Fibroblast of the aortic adventitia (primary cell): ENCODE measurements at regions not wholly inside any gene's neighbourhood (a gene's known extent, or its start where the extent isn't known, plus 50 kb on each side); places are given as distances from the start of the nearest gene placed in this dataset.

ENCODE experiments used
- DNase-seq: peaks from one replicate; pipeline ENCODE4 v3.0.0-alpha.2; 2010; ENCODE audit warnings: low read depth
- H3K4me3 ChIP-seq: 2 replicates; pipeline ENCODE4 v1.5.1; 2011; ENCODE audit warnings: low read depth, mild to moderate bottlenecking, control low read depth, low read length, moderate library complexity
- TF ChIP-seq, protein P1 (sequence below): IDR thresholded peaks from 2 replicates; pipeline ENCODE4 v1.5.1; 2011; ENCODE audit warnings: mild to moderate bottlenecking, low read length, control low read depth, inconsistent platforms; ENCODE audit not compliant: insufficient read depth

DNA sequence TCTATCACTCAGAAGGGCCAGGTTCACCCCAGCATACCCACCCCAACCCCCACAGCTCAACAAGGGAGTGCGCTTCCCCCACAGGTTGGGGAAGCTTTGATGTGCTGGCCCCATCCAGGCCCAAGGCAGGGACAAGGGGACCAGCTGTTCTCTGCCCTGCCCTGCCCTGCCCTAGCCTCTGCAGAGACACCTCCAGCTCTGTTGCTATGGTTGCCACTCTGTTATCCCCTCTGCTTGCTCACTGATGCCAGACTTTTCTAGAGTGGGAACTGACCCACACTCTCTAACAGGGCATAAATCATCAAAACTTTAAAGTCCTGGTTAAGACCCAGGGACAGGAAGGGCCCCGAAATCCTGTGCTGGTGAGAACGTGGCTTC, 50.4 kb upstream of the ENPP7 start:
- TF ChIP-seq, protein P1, sequence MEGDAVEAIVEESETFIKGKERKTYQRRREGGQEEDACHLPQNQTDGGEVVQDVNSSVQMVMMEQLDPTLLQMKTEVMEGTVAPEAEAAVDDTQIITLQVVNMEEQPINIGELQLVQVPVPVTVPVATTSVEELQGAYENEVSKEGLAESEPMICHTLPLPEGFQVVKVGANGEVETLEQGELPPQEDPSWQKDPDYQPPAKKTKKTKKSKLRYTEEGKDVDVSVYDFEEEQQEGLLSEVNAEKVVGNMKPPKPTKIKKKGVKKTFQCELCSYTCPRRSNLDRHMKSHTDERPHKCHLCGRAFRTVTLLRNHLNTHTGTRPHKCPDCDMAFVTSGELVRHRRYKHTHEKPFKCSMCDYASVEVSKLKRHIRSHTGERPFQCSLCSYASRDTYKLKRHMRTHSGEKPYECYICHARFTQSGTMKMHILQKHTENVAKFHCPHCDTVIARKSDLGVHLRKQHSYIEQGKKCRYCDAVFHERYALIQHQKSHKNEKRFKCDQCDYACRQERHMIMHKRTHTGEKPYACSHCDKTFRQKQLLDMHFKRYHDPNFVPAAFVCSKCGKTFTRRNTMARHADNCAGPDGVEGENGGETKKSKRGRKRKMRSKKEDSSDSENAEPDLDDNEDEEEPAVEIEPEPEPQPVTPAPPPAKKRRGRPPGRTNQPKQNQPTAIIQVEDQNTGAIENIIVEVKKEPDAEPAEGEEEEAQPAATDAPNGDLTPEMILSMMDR = no peak
- DNase-seq = no peak
- H3K4me3 ChIP-seq = no peak overlapping the region

- TF ChIP-seq, protein P1 = no peak
- no peak for DNase-seq
- no peak overlapping the region for H3K4me3 ChIP-seq
Measured at GRCh38 chr17:79679631-79680317, 51.0 kb upstream of the ENPP7 start.

DNA sequence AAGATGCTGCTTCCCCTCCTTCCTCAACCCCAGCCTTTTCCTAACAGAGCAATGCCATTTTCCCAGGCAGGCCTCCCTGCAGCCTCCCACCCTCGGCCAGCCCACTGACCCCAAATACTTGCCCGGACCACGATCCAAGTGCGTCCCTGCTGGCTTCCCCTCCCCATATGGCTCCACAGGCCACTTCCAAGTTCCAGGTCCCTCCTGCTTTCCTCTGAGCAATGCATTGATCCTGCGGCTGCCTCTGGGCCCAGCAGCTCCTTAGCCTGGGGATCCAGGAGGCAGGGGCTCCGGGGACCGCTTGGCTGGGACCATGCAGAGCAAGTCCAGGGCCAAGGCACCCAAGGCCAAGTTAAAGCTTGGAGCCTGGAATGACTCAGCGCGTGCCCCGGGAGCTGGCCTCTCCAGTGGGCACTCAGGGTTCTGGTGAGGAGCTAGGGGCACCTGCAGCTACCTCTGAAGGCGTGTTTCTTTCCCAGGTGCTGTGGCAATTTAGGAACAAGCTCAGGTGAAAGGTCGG, 51.9 kb upstream of the ENPP7 start:
- no peak overlapping the region for H3K4me3 ChIP-seq
- TF ChIP-seq, protein P1 = no peak
- DNase-seq = no peak

- no peak for DNase-seq
- TF ChIP-seq, protein P1 = no peak
- H3K4me3 ChIP-seq = no peak overlapping the region
Measured at GRCh38 chr17:79678091-79678735, 52.5 kb upstream of the ENPP7 start.

DNA sequence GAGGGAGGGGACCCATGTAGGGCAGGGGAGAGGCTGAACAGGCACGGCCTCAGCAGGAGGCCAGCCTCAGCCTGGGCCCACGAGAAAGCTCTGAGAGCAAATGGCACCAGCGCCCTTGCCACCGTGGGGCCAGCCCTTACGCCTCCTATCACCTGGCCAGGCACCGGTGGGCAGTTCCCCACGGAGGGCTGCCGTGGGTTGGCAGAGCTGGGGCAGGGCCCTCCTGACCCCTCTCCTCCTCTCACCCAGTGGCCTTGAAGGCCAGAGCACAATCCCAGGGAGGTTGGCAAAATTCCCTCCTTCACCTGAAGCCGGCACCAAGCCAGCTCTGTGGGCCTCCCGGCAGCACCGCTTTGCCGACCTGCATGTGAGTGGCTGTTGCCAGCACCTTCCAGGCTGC, 53.1 kb upstream of the ENPP7 start:
- DNase-seq = no peak
- no peak overlapping the region for H3K4me3 ChIP-seq
- TF ChIP-seq, protein P1 = no peak

- H3K4me3 ChIP-seq = no peak overlapping the region
- DNase-seq = no peak
- TF ChIP-seq, protein P1 = no peak
Measured at GRCh38 chr17:79676796-79677195, 53.9 kb upstream of the ENPP7 start.
